ENCODE measurements at regions not wholly inside any gene's neighbourhood (a gene's known extent, or its start where the extent isn't known, plus 50 kb on each side); places are given as distances from the start of the nearest gene placed in this dataset.

GRCh38 chr12:127230843-127231260, 1036.1 kb upstream of the TMEM132C start:
- no peak for TF ChIP-seq EZH2phosphoT487 (IDR thresholded peaks at IDR 0.05)
- no peak for TF ChIP-seq CTCF (IDR thresholded peaks at IDR 0.05)
